ENCODE measurements at regions not wholly inside any gene's neighbourhood (a gene's known extent, or its start where the extent isn't known, plus 50 kb on each side); places are given as distances from the start of the nearest gene placed in this dataset.
A peak's percentile ranks its signal among the peaks of the same experiment; 100 is the strongest.
"Not testable (repeated sequence)": the region's sequence is repeated elsewhere in the genome, so short reads cannot be mapped to it uniquely, and the experiment has no call there.

DNA sequence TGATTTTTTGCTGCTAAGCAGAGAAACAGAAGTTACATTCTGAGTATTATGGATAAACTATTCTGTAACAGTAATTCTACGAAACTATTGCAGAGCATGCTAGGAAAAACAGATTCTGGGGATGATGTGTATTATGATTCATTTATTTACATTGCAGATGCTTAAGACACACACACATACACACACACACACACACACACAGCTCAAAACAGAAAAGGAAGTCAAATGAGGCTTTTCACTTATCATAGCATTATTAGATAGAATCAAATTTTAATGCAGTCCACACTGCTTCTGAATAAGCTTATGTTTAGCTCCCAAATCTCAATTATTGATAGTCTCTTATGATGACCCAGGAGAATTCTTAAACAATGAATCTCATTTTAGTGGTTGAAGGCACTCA lies 307.2 kb downstream of the HGF start:
- H3K9me3 ChIP-seq: no peaks in the 10 kb centered on the region
- TF ChIP-seq POLR2AphosphoS5 (IDR thresholded peaks at IDR 0.05) (no peak), POLR2A (IDR thresholded peaks at IDR 0.05) (no peak), EP300 (IDR thresholded peaks at IDR 0.05) (no peak)
- TF ChIP-seq, protein P1, sequence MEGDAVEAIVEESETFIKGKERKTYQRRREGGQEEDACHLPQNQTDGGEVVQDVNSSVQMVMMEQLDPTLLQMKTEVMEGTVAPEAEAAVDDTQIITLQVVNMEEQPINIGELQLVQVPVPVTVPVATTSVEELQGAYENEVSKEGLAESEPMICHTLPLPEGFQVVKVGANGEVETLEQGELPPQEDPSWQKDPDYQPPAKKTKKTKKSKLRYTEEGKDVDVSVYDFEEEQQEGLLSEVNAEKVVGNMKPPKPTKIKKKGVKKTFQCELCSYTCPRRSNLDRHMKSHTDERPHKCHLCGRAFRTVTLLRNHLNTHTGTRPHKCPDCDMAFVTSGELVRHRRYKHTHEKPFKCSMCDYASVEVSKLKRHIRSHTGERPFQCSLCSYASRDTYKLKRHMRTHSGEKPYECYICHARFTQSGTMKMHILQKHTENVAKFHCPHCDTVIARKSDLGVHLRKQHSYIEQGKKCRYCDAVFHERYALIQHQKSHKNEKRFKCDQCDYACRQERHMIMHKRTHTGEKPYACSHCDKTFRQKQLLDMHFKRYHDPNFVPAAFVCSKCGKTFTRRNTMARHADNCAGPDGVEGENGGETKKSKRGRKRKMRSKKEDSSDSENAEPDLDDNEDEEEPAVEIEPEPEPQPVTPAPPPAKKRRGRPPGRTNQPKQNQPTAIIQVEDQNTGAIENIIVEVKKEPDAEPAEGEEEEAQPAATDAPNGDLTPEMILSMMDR (IDR thresholded peaks at IDR 0.05): no peak
- no peak overlapping the region for H3K4me3 ChIP-seq
- H3K4me1 ChIP-seq: no peaks in the 10 kb centered on the region
- no peaks in the 10 kb centered on the region for H3K27me3 ChIP-seq
- 77 to 89% (median 78%) methylated on average over 1 of the region's 1 CpG for WGBS, 5 donors
- intact Hi-C loops (cut with DNase I; ENCODE audit: low total_unique reads): loop anchor here (5.0 kb wide), 1 partner anchor 765 kb away; no protein-coding TSS in a partner anchor
- DNase-seq: no peak
- H3K36me3 ChIP-seq: no peaks in the 10 kb centered on the region
- no peak overlapping the region for H3K27ac ChIP-seq

- intact Hi-C loops (cut with DNase I; ENCODE audit: low total_unique reads): loop anchor here (5.0 kb wide), 1 partner anchor 763 kb away; no protein-coding TSS in a partner anchor
- no peak overlapping the region for H3K4me3 ChIP-seq
- no peaks in the 10 kb centered on the region for H3K9me3 ChIP-seq
- H3K36me3 ChIP-seq: no peaks in the 10 kb centered on the region
- peaks cover 0 to 4% (median 0%) of the 10 kb centered on the region in 4 donors for H3K4me1 ChIP-seq
- H3K27me3 ChIP-seq: no peaks in the 10 kb centered on the region
- 7 to 20% (median 10%) methylated on average over 1 of the region's 1 CpG for WGBS, 5 donors
- DNase-seq: no peak
- H3K27ac ChIP-seq: no peak overlapping the region
- TF ChIP-seq POLR2AphosphoS5 (IDR thresholded peaks at IDR 0.05) (no peak), EP300 (IDR thresholded peaks at IDR 0.05) (no peak), POLR2A (IDR thresholded peaks at IDR 0.05) (no peak)
- TF ChIP-seq, protein P1 (IDR thresholded peaks at IDR 0.05): no peak
Measured at GRCh38 chr7:81460250-81461045, 309.4 kb downstream of the HGF start.

DNA sequence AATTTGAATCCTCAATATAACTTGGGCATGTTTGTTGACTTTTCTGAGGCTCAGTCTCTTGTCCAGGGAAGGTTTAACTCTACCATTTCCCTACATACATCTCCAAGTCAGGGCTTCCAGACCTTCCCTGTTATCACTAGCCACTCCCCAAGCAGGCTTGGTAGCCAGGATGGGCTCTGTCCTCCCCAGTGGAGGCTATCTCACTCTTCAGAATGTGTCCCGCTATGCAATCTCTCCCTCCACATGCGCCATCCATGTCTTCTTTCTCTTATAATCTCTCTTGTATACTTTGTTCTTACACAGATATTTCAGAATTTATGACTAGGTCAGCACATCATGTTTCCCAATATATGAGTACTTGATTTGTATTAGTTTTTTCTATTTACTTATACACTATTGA lies 310.4 kb downstream of the HGF start:
- intact Hi-C loops (cut with DNase I; ENCODE audit: low total_unique reads): no loop called here
- Histone ChIP-seq H3K4me1 (peaks cover 0 to 4% (median 0%) of the 10 kb centered on the region in 4 donors), H3K27ac (no peak overlapping the region), H3K4me3 (no peak overlapping the region), H3K27me3 (no peaks in the 10 kb centered on the region), H3K9me3 (no peaks in the 10 kb centered on the region), H3K36me3 (no peaks in the 10 kb centered on the region)
- 91 to 97% (median 95%) methylated on average over 2 of the region's 2 CpGs for WGBS, 5 donors
- DNase-seq: no peak
- TF ChIP-seq POLR2A (IDR thresholded peaks at IDR 0.05) (no peak), EP300 (IDR thresholded peaks at IDR 0.05) (no peak), POLR2AphosphoS5 (IDR thresholded peaks at IDR 0.05) (no peak)
- TF ChIP-seq, protein P1 (IDR thresholded peaks at IDR 0.05): no peak

GRCh38 chr7:81457852-81458522 lies 311.9 kb downstream of the HGF start:
- intact Hi-C loops (cut with DNase I; ENCODE audit: low total_unique reads): no loop called here
- DNase-seq: peak in 1 of 2 donors; percentile 47
- TF ChIP-seq POLR2A (IDR thresholded peaks at IDR 0.05) (no peak), POLR2AphosphoS5 (IDR thresholded peaks at IDR 0.05) (no peak), EP300 (IDR thresholded peaks at IDR 0.05) (no peak)
- TF ChIP-seq, protein P1 (IDR thresholded peaks at IDR 0.05): peak in 2 of 7 experiments; percentile 7 to 32
- WGBS, 5 donors: 32 to 46% (median 34%) methylated on average over 1 of the region's 1 CpG
- H3K4me1 ChIP-seq: peaks cover 0 to 4% (median 0%) of the 10 kb centered on the region in 4 donors
- no peak overlapping the region for H3K4me3 ChIP-seq
- no peaks in the 10 kb centered on the region for H3K36me3 ChIP-seq
- no peaks in the 10 kb centered on the region for H3K27me3 ChIP-seq
- no peaks in the 10 kb centered on the region for H3K9me3 ChIP-seq
- H3K27ac ChIP-seq: no peak overlapping the region

- H3K27me3 ChIP-seq; H3K36me3 ChIP-seq; intact Hi-C loops (cut with DNase I; ENCODE audit: low total_unique reads); DNase-seq; H3K27ac ChIP-seq; H3K4me1 ChIP-seq; H3K9me3 ChIP-seq; H3K4me3 ChIP-seq: not testable (repeated sequence)
Measured at GRCh38 chr7:81453770-81454169, 316.1 kb downstream of the HGF start.
